WI38 (cell line): ENCODE measurements at regions not wholly inside any gene's neighbourhood (a gene's known extent, or its start where the extent isn't known, plus 50 kb on each side); places are given as distances from the start of the nearest gene placed in this dataset.
"Not testable (repeated sequence)": the region's sequence is repeated elsewhere in the genome, so short reads cannot be mapped to it uniquely, and the experiment has no call there.

Experiments used
- H3K4me3 ChIP-seq: 2 replicates; pipeline ENCODE4 v1.5.1; 2011; ENCODE audit warnings: low read depth, mild to moderate bottlenecking, control low read depth, low read length
- CTCF ChIP-seq: IDR thresholded peaks from 2 replicates; pipeline ENCODE4 v1.5.1; 2012; ENCODE audit warnings: low read depth, mild to moderate bottlenecking, control low read depth, low read length

GRCh38 chr14:30064454-30064853, 136.8 kb upstream of the PRKD1 start:
- TF ChIP-seq CTCF, result no peak
- no peak overlapping the region for H3K4me3 ChIP-seq

GRCh38 chr14:30069536-30069935, 141.9 kb upstream of the PRKD1 start:
- no peak overlapping the region for H3K4me3 ChIP-seq
- no peak for TF ChIP-seq CTCF

- H3K4me3 ChIP-seq, result not testable (repeated sequence)
Observed at GRCh38 chr14:30072454-30072853, 144.8 kb upstream of the PRKD1 start.

- no peak overlapping the region for H3K4me3 ChIP-seq
- TF ChIP-seq CTCF, result no peak
Observed at GRCh38 chr14:30077946-30078345, 150.3 kb upstream of the PRKD1 start.

GRCh38 chr14:30078811-30079402, 151.3 kb upstream of the PRKD1 start:
- no peak overlapping the region for H3K4me3 ChIP-seq
- TF ChIP-seq CTCF, result no peak

GRCh38 chr14:30082486-30082885, 154.8 kb upstream of the PRKD1 start:
- H3K4me3 ChIP-seq, result no peak overlapping the region
- no peak for TF ChIP-seq CTCF

- no peak overlapping the region for H3K4me3 ChIP-seq
- TF ChIP-seq CTCF, result no peak
Observed at GRCh38 chr14:30084811-30085210, 157.2 kb upstream of the PRKD1 start.

- no peak for TF ChIP-seq CTCF
- H3K4me3 ChIP-seq, result no peak overlapping the region
Observed at GRCh38 chr14:30085943-30086342, 158.3 kb upstream of the PRKD1 start.
